ENCODE measurements at regions not wholly inside any gene's neighbourhood (a gene's known extent, or its start where the extent isn't known, plus 50 kb on each side); places are given as distances from the start of the nearest gene placed in this dataset.

DNA sequence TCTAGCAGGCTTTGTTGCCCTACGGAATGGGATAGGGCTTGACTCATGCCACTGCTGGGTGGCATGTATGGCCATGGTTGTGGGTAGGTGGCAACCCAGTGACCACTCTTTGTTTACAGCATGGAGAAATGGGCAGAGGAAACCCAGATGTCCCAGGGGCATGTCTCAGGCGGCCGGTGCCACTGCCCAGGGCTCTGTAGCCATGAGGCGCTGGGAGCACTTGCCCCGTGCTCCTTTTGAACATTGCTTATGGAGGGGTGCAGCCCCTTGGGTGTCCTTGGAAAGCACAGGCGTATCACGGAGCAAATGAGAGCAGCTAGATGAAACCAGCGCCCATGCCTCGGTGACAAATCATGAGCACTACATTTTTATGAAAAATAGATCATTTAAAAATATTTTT, 212.5 kb upstream of the ECI2 start:
- 98 to 99% methylated on average over 9 of the region's 9 CpGs for WGBS, 2 experiments (ENCODE audit: low coverage in 1 of 2, low lambda C conversion rate in 2 of 2, missing lambda C conversion rate in 2 of 2)
- H3K27ac ChIP-seq: no peak overlapping the region
- DNase-seq: no peak
- H3K9me3 ChIP-seq (ENCODE audit: low read depth): no peaks in the 10 kb centered on the region
- peaks cover 23% of the 10 kb centered on the region for H3F3A ChIP-seq (ENCODE audit: insufficient read depth)
- H3K4me3 ChIP-seq: no peak overlapping the region
- H3K27me3 ChIP-seq (replicated peaks; ENCODE audit: insufficient read depth): no peaks in the 10 kb centered on the region
- H3K4me2 ChIP-seq (ENCODE audit: unreplicated experiment): no peak overlapping the region
- H4K20me1 ChIP-seq (ENCODE audit: insufficient read depth): no peaks in the 10 kb centered on the region
- H2AFZ ChIP-seq: no peak overlapping the region
- H3K4me1 ChIP-seq (ENCODE audit: insufficient read depth): peaks cover 35% of the 10 kb centered on the region
- H3K36me3 ChIP-seq (ENCODE audit: low read depth): no peaks in the 10 kb centered on the region
- H3K9ac ChIP-seq: no peak overlapping the region
- no peaks in the 10 kb centered on the region for H3K9me2 ChIP-seq (ENCODE audit: insufficient read depth)
- no peaks in the 10 kb centered on the region for H3K79me2 ChIP-seq (ENCODE audit: insufficient read depth)
- no peak for TF ChIP-seq EZH2phosphoT487 (IDR thresholded peaks at IDR 0.05; ENCODE audit: insufficient read depth, low read depth)
- no peak for TF ChIP-seq EZH2 (IDR thresholded peaks at IDR 0.05; ENCODE audit: insufficient read depth, poor library complexity, severe bottlenecking)
- in situ Hi-C loops (cut with MboI): no loop called here

- no peaks in the 10 kb centered on the region for H3K9me3 ChIP-seq (ENCODE audit: low read depth)
- WGBS, 2 experiments (ENCODE audit: low coverage in 1 of 2, low lambda C conversion rate in 2 of 2, missing lambda C conversion rate in 2 of 2): 81 to 86% methylated on average over 6 of the region's 6 CpGs
- no peaks in the 10 kb centered on the region for H3K36me3 ChIP-seq (ENCODE audit: low read depth)
- no peak overlapping the region for H2AFZ ChIP-seq
- in situ Hi-C loops (cut with MboI): no loop called here
- no peak for TF ChIP-seq EZH2 (IDR thresholded peaks at IDR 0.05; ENCODE audit: insufficient read depth, poor library complexity, severe bottlenecking)
- no peak for TF ChIP-seq EZH2phosphoT487 (IDR thresholded peaks at IDR 0.05; ENCODE audit: insufficient read depth, low read depth)
- no peaks in the 10 kb centered on the region for H3K9me2 ChIP-seq (ENCODE audit: insufficient read depth)
- no peaks in the 10 kb centered on the region for H3K79me2 ChIP-seq (ENCODE audit: insufficient read depth)
- H3F3A ChIP-seq (ENCODE audit: insufficient read depth): peaks cover 15% of the 10 kb centered on the region
- H3K27me3 ChIP-seq (replicated peaks; ENCODE audit: insufficient read depth): no peaks in the 10 kb centered on the region
- H3K9ac ChIP-seq: no peak overlapping the region
- no peaks in the 10 kb centered on the region for H4K20me1 ChIP-seq (ENCODE audit: insufficient read depth)
- H3K4me3 ChIP-seq: no peak overlapping the region
- H3K27ac ChIP-seq: no peak overlapping the region
- no peak overlapping the region for H3K4me2 ChIP-seq (ENCODE audit: unreplicated experiment)
- DNase-seq: peak; percentile 52
- peaks cover 26% of the 10 kb centered on the region for H3K4me1 ChIP-seq (ENCODE audit: insufficient read depth)
Measured at GRCh38 chr6:4346659-4347333, 211.4 kb upstream of the ECI2 start.

DNA sequence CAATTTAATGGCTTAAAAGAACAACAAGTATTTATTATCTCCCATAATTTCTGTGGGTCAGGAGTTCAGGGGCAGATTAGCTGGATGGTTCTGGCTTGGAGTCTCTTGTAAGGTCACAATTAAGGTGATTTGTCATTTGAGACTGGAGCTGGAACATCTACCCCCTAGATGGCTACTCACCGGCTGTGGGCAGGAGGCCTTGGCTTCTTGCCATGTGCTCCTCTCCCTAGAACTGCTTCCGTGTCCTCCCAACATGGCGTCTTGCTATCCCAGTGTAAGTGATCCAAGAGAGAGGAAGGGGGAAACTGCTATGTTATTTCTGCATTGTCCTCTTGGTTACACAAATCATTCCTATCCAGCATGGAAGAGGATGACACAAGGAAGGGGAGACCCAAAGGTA, 210.2 kb upstream of the ECI2 start:
- Histone ChIP-seq H2AFZ (no peak overlapping the region), H4K20me1 (ENCODE audit: insufficient read depth) (no peaks in the 10 kb centered on the region), H3K4me2 (ENCODE audit: unreplicated experiment) (no peak overlapping the region), H3K9me3 (ENCODE audit: low read depth) (no peaks in the 10 kb centered on the region), H3F3A (ENCODE audit: insufficient read depth) (0 out of 2 replicates have a peak, but pooled peaks cover 3% of the 10 kb centered on the region), H3K27ac (no peak overlapping the region), H3K27me3 (replicated peaks; ENCODE audit: insufficient read depth) (no peaks in the 10 kb centered on the region), H3K9ac (no peak overlapping the region), H3K36me3 (ENCODE audit: low read depth) (no peaks in the 10 kb centered on the region), H3K4me3 (no peak overlapping the region), H3K9me2 (ENCODE audit: insufficient read depth) (no peaks in the 10 kb centered on the region), H3K4me1 (ENCODE audit: insufficient read depth) (peaks cover 15% of the 10 kb centered on the region), H3K79me2 (ENCODE audit: insufficient read depth) (no peaks in the 10 kb centered on the region)
- in situ Hi-C loops (cut with MboI): no loop called here
- no peak for TF ChIP-seq EZH2 (IDR thresholded peaks at IDR 0.05; ENCODE audit: insufficient read depth, poor library complexity, severe bottlenecking)
- TF ChIP-seq EZH2phosphoT487 (IDR thresholded peaks at IDR 0.05; ENCODE audit: insufficient read depth, low read depth): no peak
- DNase-seq: no peak
- WGBS, 2 experiments (ENCODE audit: low coverage in 1 of 2, low lambda C conversion rate in 2 of 2, missing lambda C conversion rate in 2 of 2): 94 to 97% methylated on average over 3 of the region's 3 CpGs

GRCh38 chr6:4344317-4344899, 209.0 kb upstream of the ECI2 start:
- Histone ChIP-seq H3K9me3 (ENCODE audit: low read depth) (no peaks in the 10 kb centered on the region), H3K27me3 (replicated peaks; ENCODE audit: insufficient read depth) (no peaks in the 10 kb centered on the region), H3K4me3 (no peak overlapping the region), H3K36me3 (ENCODE audit: low read depth) (no peaks in the 10 kb centered on the region), H3K4me2 (ENCODE audit: unreplicated experiment) (no peak overlapping the region), H4K20me1 (ENCODE audit: insufficient read depth) (no peaks in the 10 kb centered on the region), H3K79me2 (ENCODE audit: insufficient read depth) (no peaks in the 10 kb centered on the region), H3K4me1 (ENCODE audit: insufficient read depth) (peaks cover 11% of the 10 kb centered on the region; the same call in 1 of the 2 replicates), H3K27ac (no peak overlapping the region), H2AFZ (no peak overlapping the region), H3F3A (ENCODE audit: insufficient read depth) (no peaks in the 10 kb centered on the region), H3K9ac (no peak overlapping the region), H3K9me2 (ENCODE audit: insufficient read depth) (no peaks in the 10 kb centered on the region)
- in situ Hi-C loops (cut with MboI): no loop called here
- no peak for TF ChIP-seq EZH2phosphoT487 (IDR thresholded peaks at IDR 0.05; ENCODE audit: insufficient read depth, low read depth)
- TF ChIP-seq EZH2 (IDR thresholded peaks at IDR 0.05; ENCODE audit: insufficient read depth, poor library complexity, severe bottlenecking): no peak
- peak; percentile 61 for DNase-seq
- 52 to 57% methylated on average over 10 of the region's 10 CpGs for WGBS, 2 experiments (ENCODE audit: low coverage in 1 of 2, low lambda C conversion rate in 2 of 2, missing lambda C conversion rate in 2 of 2)

All from GM23248 (cell line).